K562 (cell line): ENCODE measurements at regions not wholly inside any gene's neighbourhood (a gene's known extent, or its start where the extent isn't known, plus 50 kb on each side); places are given as distances from the start of the nearest gene placed in this dataset.
A peak's percentile ranks its signal among the peaks of the same experiment; 100 is the strongest.

Experiments
- BRD4 ChIP-seq: fragments of 200-600 bp; sonication (generic); IDR thresholded peaks from 2 replicates; pipeline ENCODE4 v1.6.1; 2017; ENCODE audit warnings: inconsistent platforms
- C11orf30 ChIP-seq: fragments of 450-650 bp; IDR thresholded peaks from 2 replicates; pipeline ENCODE4 v1.6.1; 2016; ENCODE audit warnings: low read depth, mild to moderate bottlenecking
- CBX2 ChIP-seq: fragments of 200-600 bp; sonication (generic); IDR thresholded peaks from one replicate; pipeline ENCODE4 v1.6.1; 2012; ENCODE audit warnings: mild to moderate bottlenecking, low read length, inconsistent platforms; ENCODE audit not compliant: insufficient read depth, poor library complexity, severe bottlenecking
- CC2D1A ChIP-seq: fragments of 450-650 bp; IDR thresholded peaks from 2 replicates; pipeline ENCODE4 v1.6.1; 2017; ENCODE audit warnings: mild to moderate bottlenecking
- CHD2 ChIP-seq: IDR thresholded peaks from 2 replicates; pipeline ENCODE4 v1.6.1; 2011; ENCODE audit warnings: low read depth, low read length
- E2F6 ChIP-seq, 2 experiments: IDR thresholded peaks; 2 replicates each; pipeline ENCODE4 v1.6.1; 2011; ENCODE audit warnings: borderline replicate concordance in 1 of 2, control low read depth in 1 of 2, low read depth in 1 of 2, low read length in 1 of 2, mild to moderate bottlenecking in 1 of 2, mixed read lengths in 1 of 2, moderate library complexity in 1 of 2; ENCODE audit not compliant: insufficient read depth in 1 of 2, insufficient read length in 1 of 2, poor library complexity in 1 of 2, severe bottlenecking in 1 of 2; ENCODE audit errors: extremely low read depth in 1 of 2
- ETV5 ChIP-seq: sonication (generic); formaldehyde crosslinking; IDR thresholded peaks from 2 replicates; pipeline ENCODE4 v1.4.0; 2020; ENCODE audit warnings: low read depth, mild to moderate bottlenecking, missing genetic modification reagents
- FUS ChIP-seq: fragments of 200-400 bp; formaldehyde crosslinking; optimal IDR thresholded peaks from 2 replicates; pipeline ENCODE3; 2017; ENCODE audit warnings: low read depth, low read length
- HDAC2 ChIP-seq: fragments of 450-650 bp; IDR thresholded peaks from 2 replicates; pipeline ENCODE4 v1.6.1; 2016; ENCODE audit warnings: mild to moderate bottlenecking
- KAT2B ChIP-seq: IDR thresholded peaks from one replicate; pipeline ENCODE4 v1.6.1; 2012; ENCODE audit warnings: low read depth, mild to moderate bottlenecking, control low read depth, inconsistent platforms, low read length, moderate library complexity
- LCOR ChIP-seq: sonication (generic); formaldehyde crosslinking; IDR thresholded peaks from 2 replicates; pipeline ENCODE4 v1.8.0; 2022; ENCODE audit warnings: mild to moderate bottlenecking, missing genetic modification reagents
- MYNN ChIP-seq, 2 experiments: sonication (generic); formaldehyde crosslinking in 1 of 2; IDR thresholded peaks; 2 replicates each; pipeline versions ENCODE4 v1.5.0 to v1.6.1; 2016 to 2020; ENCODE audit warnings: antibody characterized with exemption in 1 of 2, missing genetic modification reagents in 1 of 2
- NCOA1 ChIP-seq: fragments of 450-650 bp; IDR thresholded peaks from 2 replicates; pipeline ENCODE4 v1.6.1; 2016; ENCODE audit warnings: low read depth
- NONO ChIP-seq, 2 experiments: fragments of 200-400 bp in 1 of 2; fragments of 450-650 bp in 1 of 2; formaldehyde crosslinking in 1 of 2; IDR thresholded peaks; 2 replicates each; pipeline ENCODE4 v1.6.1; 2017; ENCODE audit warnings: low read depth in 2 of 2, mild to moderate bottlenecking in 2 of 2, moderate library complexity in 2 of 2, low read length in 1 of 2
- RBM25 ChIP-seq: fragments of 200-400 bp; formaldehyde crosslinking; IDR thresholded peaks from 2 replicates; pipeline ENCODE4 v1.6.1; 2018; ENCODE audit warnings: low read length, low read depth, moderate library complexity; ENCODE audit not compliant: severe bottlenecking
- ZEB2 ChIP-seq: fragments of 450-650 bp; IDR thresholded peaks from 2 replicates; pipeline ENCODE4 v1.6.1; 2016
- ZNF24 ChIP-seq: fragments of 450-650 bp; IDR thresholded peaks from 2 replicates; pipeline ENCODE4 v1.6.1; 2016
- ZNF253 ChIP-seq: fragments of 250-450 bp; sonication (Bioruptor Pico); conservative IDR thresholded peaks from 2 replicates; pipeline ENCODE4 v1.6.1; 2021; ENCODE audit warnings: mild to moderate bottlenecking
- ZNF282 ChIP-seq: sonication (generic); formaldehyde crosslinking; IDR thresholded peaks from 2 replicates; pipeline ENCODE4 v1.8.1; 2023; ENCODE audit warnings: missing genetic modification reagents
- ZNF311 ChIP-seq: fragments of 250-450 bp; sonication (Bioruptor Pico); IDR thresholded peaks from 2 replicates; pipeline ENCODE4 v1.4.0; 2020; ENCODE audit warnings: mild to moderate bottlenecking, moderate library complexity

- peak in 1 of 2 experiments; percentile 9 for TF ChIP-seq E2F6 (IDR thresholded peaks at IDR 0.05; ENCODE audit: borderline replicate concordance in 1 of 2, extremely low read depth in 1 of 2, insufficient read depth in 1 of 2, insufficient read length in 1 of 2, low read depth in 1 of 2, low read length in 1 of 2, poor library complexity in 1 of 2, severe bottlenecking in 1 of 2)
- TF ChIP-seq CBX2 = no peak
- TF ChIP-seq FUS = no peak
- no peak for TF ChIP-seq BRD4
- TF ChIP-seq ETV5 (CRISPR knock-in tag) = no peak
- TF ChIP-seq ZNF311 (CRISPR knock-in tag) = no peak
- TF ChIP-seq LCOR (CRISPR knock-in tag) = no peak
- no peak for TF ChIP-seq HDAC2
- TF ChIP-seq MYNN (IDR thresholded peaks at IDR 0.05) = no peak
- TF ChIP-seq MYNN (CRISPR knock-in tag; IDR thresholded peaks at IDR 0.05) = no peak
- peak; percentile 66; the same call in 1 of the 2 replicates for TF ChIP-seq ZEB2
- no peak for TF ChIP-seq RBM25
- no peak for TF ChIP-seq CC2D1A
- TF ChIP-seq ZNF253 (CRISPR knock-in tag) = no peak
- peak; percentile 86 for TF ChIP-seq NCOA1
- TF ChIP-seq ZNF282 = no peak
- no peak for TF ChIP-seq ZNF24
- no peak for TF ChIP-seq NONO (IDR thresholded peaks at IDR 0.05; ENCODE audit: low read depth in 2 of 2, low read length in 1 of 2)
- no peak for TF ChIP-seq CHD2
- TF ChIP-seq KAT2B = no peak
- TF ChIP-seq C11orf30 = peak; percentile 58
These were observed 428.9 kb downstream of the EPHA5 start (continued) for GRCh38 chr4:65241257-65241997.
